WTC11 (cell line): ENCODE measurements at regions not wholly inside any gene's neighbourhood (a gene's known extent, or its start where the extent isn't known, plus 50 kb on each side); places are given as distances from the start of the nearest gene placed in this dataset.

ENCODE experiments used
- CTCF ChIP-seq: fragments of 200-600 bp; IDR thresholded peaks from 2 replicates; pipeline ENCODE4 v1.8.0; 2022; ENCODE audit warnings: antibody characterized with exemption
- PREB ChIP-seq: sonication (generic); formaldehyde crosslinking; IDR thresholded peaks from 2 replicates; pipeline ENCODE4 v1.8.1; 2022; ENCODE audit warnings: mild to moderate bottlenecking, missing genetic modification reagents, moderate library complexity, borderline replicate concordance

GRCh38 chr16:7992616-7993015 is 597.7 kb downstream of the TMEM114 start:
- TF ChIP-seq CTCF (no peak), PREB (no peak)
